OCI-LY3 (cell line): ENCODE measurements at regions not wholly inside any gene's neighbourhood (a gene's known extent, or its start where the extent isn't known, plus 50 kb on each side); places are given as distances from the start of the nearest gene placed in this dataset.
"Not testable (repeated sequence)": the region's sequence is repeated elsewhere in the genome, so short reads cannot be mapped to it uniquely, and the experiment has no call there.

Experiments
- EZH2phosphoT487 ChIP-seq: fragments of 200-600 bp; shearing (Covaris generic); IDR thresholded peaks from 2 replicates; pipeline ENCODE4 v1.6.1; 2018; ENCODE audit warnings: antibody characterized with exemption, mixed run types, low read depth
- TF ChIP-seq, protein P1 (sequence below): fragments of 200-600, 300-600 bp; sonication (generic); IDR thresholded peaks from 2 replicates; pipeline ENCODE4 v1.5.1; 2014; ENCODE audit warnings: antibody characterized with exemption, low read length, low read depth

DNA sequence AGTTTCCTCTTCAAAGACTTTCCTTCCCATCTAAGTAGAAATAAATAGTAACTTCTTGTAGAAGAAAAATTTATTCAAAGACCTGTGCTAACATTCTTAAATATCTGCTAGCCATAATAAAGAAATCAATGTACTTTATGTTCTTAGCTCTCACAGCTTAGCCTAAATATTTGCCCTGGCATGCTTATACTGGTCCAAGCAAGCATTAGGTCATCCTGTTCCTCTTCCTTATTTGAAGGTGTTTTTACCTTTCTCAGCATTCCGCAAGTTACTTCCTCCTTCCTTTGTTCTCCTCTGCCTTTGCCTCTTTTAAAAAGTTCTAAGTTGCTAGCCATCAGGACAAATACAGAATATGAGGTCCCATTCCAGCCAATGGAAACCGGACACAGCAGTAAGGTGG lies 623.9 kb downstream of the EPM2A start:
- TF ChIP-seq, protein P1, sequence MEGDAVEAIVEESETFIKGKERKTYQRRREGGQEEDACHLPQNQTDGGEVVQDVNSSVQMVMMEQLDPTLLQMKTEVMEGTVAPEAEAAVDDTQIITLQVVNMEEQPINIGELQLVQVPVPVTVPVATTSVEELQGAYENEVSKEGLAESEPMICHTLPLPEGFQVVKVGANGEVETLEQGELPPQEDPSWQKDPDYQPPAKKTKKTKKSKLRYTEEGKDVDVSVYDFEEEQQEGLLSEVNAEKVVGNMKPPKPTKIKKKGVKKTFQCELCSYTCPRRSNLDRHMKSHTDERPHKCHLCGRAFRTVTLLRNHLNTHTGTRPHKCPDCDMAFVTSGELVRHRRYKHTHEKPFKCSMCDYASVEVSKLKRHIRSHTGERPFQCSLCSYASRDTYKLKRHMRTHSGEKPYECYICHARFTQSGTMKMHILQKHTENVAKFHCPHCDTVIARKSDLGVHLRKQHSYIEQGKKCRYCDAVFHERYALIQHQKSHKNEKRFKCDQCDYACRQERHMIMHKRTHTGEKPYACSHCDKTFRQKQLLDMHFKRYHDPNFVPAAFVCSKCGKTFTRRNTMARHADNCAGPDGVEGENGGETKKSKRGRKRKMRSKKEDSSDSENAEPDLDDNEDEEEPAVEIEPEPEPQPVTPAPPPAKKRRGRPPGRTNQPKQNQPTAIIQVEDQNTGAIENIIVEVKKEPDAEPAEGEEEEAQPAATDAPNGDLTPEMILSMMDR = not testable (repeated sequence)
- not testable (repeated sequence) for TF ChIP-seq EZH2phosphoT487
